ENCODE measurements at regions not wholly inside any gene's neighbourhood (a gene's known extent, or its start where the extent isn't known, plus 50 kb on each side); places are given as distances from the start of the nearest gene placed in this dataset.

DNA sequence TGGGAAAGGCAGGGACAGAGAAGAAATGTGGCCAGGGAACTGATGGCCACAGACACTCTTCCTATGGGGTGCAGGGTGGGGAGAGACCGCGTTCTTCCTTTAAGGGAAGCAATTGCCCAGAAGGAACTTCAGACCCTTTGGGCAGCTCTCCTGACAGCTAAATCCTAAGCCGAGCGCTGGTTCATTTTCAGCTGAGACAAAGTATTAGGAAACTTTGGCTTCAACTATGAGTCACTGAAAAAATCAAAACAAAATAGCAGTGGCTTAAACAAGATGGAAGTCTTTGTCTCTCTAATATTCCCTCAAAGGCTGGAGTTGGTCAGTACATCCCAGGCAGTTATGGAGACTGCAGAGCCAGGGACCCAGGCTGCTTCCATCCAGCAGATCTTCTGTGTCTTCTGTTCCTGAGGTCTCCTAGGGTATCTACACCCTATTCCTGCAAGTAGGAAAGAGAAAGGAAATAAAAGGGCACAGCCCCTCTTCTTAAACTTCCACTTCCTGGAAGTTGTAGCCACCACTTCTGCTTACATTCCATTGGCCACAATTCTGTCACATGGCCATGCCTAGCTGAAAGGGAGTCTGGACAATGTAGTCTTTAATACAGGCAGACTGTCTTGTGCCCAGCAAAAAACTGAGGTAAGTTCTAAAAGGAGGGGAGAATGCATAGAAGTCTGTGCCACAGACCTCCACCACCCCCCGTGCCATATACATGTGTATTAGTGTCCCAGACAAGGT, 163.5 kb downstream of the KATNAL1 start:
- Histone ChIP-seq H3K4me3 (no peak overlapping the region), H3K27ac (peak overlapping the region in 1 of 2 donors; percentile 38)
- DNase-seq (ENCODE audit: low spot score): no peak
- TF ChIP-seq, protein P1, sequence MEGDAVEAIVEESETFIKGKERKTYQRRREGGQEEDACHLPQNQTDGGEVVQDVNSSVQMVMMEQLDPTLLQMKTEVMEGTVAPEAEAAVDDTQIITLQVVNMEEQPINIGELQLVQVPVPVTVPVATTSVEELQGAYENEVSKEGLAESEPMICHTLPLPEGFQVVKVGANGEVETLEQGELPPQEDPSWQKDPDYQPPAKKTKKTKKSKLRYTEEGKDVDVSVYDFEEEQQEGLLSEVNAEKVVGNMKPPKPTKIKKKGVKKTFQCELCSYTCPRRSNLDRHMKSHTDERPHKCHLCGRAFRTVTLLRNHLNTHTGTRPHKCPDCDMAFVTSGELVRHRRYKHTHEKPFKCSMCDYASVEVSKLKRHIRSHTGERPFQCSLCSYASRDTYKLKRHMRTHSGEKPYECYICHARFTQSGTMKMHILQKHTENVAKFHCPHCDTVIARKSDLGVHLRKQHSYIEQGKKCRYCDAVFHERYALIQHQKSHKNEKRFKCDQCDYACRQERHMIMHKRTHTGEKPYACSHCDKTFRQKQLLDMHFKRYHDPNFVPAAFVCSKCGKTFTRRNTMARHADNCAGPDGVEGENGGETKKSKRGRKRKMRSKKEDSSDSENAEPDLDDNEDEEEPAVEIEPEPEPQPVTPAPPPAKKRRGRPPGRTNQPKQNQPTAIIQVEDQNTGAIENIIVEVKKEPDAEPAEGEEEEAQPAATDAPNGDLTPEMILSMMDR (IDR thresholded peaks at IDR 0.05): no peak

DNA sequence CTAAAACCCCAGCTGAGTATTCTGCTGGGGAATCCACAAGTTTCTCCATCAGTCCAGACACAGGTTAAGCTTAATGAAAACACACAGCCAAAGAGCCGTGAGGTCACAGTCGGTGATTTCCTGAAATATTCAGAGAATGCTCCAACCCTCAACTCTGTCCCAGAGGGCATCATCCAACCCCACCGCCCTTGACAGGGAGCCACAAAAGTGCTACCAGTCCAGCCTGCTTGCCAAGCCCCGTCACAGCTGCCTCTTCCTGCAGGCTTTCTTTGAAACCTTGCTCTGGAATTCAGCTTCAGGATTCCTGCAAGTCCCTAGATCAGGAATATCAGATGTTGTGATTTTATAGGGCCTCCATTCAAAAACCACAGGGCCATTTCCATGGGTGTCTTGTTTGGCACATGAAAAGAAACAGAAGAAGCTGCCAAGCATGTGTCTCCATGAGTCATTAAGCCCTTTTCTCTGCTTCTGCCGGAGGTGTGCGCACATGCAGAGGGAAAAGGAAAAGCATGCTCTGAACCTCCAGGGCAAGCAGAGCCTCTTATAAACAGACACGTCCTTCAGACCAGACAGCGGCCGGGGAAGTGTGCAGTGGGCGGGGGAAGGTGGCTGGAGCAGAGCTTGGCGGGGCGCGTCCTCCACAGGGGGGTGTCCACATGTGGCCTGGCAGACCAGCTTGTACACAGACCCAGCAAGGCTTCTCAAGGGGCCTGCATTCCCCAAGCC, 164.7 kb downstream of the KATNAL1 start:
- H3K27ac ChIP-seq: peak overlapping the region in 1 of 2 donors; percentile 38
- H3K4me3 ChIP-seq: no peak overlapping the region
- DNase-seq (ENCODE audit: low spot score): no peak
- TF ChIP-seq, protein P1 (IDR thresholded peaks at IDR 0.05): no peak

DNA sequence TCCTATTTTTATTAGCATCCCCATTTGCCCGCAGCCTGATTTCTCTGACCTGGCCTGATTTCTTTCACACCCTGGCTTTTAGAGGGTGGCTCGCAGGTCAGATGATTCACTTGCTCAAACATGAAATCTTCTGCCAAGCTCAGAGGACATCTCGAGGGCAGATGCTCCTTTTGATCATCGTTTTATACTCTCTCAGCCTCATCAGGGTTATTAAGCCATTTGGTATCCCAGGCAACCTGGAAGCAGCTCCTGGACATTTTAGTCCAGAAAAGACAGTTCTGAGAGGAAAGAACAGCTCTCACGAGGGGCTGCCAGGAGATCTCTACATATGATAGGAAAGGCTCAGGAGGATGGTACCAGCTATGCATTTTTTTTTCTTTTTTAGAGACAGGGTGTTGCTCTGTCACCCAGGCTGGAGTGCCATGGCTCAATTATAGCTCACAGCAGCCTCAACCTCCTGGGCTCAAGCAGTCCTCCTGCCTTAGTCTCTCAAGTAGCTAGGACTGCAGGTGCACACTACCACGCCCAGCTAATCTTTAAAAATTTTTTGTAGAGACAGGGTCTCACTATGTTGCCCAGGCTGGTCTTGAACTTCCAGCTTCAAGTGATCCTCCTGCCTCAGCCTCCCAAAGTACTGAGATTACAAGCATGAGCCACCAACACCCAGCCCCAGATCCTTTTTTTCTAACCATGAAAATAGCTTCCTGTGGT, 165.4 kb downstream of the KATNAL1 start:
- DNase-seq (ENCODE audit: low spot score): no peak
- H3K4me3 ChIP-seq: no peak overlapping the region
- H3K27ac ChIP-seq: no peak overlapping the region
- TF ChIP-seq, protein P1 (IDR thresholded peaks at IDR 0.05): no peak

DNA sequence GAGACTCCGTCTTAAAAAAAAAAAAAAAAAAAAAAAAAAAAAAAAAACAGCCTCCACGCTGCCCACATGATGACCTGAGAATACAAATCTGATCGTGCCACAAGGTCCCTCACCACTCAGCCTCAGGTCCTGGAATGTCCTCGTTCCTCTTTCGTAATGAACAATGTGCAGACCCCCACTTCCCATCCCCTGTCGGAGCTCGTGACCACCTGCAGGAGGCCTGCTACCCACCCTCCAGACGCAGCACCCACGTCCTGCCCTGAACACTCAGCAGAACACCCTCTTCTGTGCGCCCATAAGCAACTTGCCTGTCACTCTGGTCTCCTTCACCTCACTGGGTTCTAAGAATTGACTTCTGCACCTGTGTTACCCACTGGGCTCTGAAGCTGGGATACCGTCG, 166.4 kb downstream of the KATNAL1 start:
- TF ChIP-seq, protein P1 (IDR thresholded peaks at IDR 0.05): no peak
- Histone ChIP-seq H3K4me3 (no peak overlapping the region), H3K27ac (no peak overlapping the region)
- DNase-seq (ENCODE audit: low spot score): no peak

DNA sequence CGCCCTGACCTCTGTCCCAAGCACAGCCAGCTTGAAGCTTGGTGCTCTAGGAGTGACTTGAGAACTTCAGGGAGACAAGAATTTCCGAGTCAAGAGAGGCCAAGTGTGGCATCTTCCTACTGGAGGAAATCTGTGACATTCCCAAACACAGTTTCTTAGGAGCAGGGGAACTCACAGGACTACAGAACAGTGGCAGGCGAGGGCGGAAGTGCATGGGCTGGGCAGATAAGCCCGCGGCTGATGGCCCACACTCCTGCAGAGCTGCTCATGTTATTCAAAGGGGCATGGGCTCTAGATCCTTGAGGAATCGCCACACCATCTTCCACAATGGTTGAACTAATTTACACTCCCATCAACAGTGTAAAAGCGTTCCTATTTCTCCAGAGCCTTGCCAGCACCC, 168.8 kb downstream of the KATNAL1 start:
- TF ChIP-seq, protein P1 (IDR thresholded peaks at IDR 0.05): no peak
- H3K4me3 ChIP-seq: no peak overlapping the region
- DNase-seq (ENCODE audit: low spot score): no peak
- no peak overlapping the region for H3K27ac ChIP-seq

DNA sequence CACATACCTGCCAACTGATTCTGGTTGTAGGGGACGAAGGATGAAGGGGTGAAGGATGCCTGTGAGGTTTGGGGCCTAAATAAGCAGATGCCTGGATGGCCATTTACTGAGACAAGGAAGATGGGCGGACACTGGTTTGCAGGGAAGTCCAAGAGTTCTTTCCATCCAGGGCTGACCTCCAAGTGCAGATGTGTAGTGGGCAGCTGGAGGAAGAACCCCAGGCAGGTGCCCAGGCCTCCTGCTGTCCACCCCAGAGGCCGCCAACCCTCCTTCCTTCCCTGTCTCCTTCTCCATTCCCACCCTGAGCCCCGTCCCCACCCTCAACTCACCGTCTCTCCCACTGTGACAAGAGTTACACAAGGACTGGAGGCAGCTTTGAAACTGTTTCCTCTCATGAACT, 171.5 kb downstream of the KATNAL1 start:
- Histone ChIP-seq H3K4me3 (no peak overlapping the region), H3K27ac (no peak overlapping the region)
- DNase-seq (ENCODE audit: low spot score): no peak
- TF ChIP-seq, protein P1 (IDR thresholded peaks at IDR 0.05): no peak

All from coronary artery (tissue), 2 donors.